Esophagus mucosa (tissue), 1 donor: ENCODE measurements at regions not wholly inside any gene's neighbourhood (a gene's known extent, or its start where the extent isn't known, plus 50 kb on each side); places are given as distances from the start of the nearest gene placed in this dataset.

Experiments used
- ATAC-seq: fragments of 200-7000 bp; cut with Tn5 transposase; one replicate; pipeline ENCODE4 v1.9.1; 2020
- donor health status: DM: yes; HTN: yes; CAD: no.

DNA sequence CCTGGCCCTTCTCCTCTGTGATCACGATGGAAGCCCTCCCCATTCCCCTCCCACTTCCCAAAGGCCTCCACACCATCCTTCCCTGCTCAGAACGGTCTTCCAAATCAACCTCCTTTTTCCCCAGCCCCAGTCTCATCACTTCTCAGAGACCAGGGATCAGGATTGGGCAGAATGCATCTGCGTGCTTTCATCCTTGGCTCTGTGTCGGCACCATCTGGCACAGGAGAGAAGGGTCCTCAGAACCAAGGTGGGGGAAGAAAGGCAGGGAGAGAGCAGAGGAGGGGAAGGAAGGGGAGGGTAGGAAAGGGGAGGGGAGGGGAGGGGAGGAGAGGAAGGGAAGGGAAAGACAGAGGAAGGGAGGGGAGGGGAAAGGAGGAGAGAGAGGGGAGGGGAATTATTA, 52.4 kb upstream of the FICD start:
- ATAC-seq: no peak

DNA sequence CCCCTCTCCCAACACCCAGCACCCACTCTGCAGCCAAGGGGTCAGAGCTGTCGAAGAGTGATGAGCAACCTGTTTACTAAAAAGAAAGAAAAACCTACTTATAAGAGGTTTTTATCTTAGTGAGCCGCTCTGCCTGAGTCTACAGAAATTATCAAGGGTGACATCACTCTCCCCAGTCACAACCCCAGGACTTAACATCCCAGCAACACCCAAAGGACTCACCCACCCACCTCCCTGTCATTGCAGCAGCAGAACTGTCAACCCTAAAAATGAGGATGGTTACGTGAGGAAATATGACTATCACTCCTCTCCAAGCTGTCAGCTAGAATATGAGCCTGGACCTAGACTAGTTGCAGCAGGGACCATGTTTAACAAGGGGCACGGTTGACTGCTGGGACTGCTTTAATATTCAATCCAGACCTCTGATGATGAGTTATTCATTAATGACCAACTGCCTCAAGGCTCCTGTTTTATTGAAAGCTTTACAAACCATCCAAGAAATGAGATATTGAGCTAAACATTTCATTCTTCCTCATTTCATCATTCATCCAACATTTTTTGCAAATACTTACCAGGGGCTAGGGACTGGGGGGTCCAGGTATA, 53.9 kb upstream of the FICD start:
- no peak for ATAC-seq

DNA sequence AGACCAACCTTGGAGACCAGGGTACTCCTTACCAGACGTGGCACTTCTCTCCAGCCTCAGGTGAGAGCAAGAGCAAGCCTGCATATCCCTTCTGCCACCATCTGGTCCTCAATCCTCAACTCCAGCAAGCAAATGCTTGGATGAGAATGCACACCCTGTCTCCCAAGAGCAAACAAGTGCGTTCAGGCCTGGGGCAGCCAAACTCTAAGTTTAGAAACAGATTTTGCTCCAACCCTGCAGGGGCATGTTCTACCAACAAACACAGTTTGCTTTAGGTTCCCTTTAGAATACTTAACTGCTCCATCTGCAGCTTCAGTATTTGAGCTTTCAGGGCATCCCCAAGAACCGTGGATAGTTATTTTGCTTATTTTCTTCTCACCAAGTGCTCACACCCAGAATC, 55.9 kb upstream of the FICD start:
- ATAC-seq: no peak

DNA sequence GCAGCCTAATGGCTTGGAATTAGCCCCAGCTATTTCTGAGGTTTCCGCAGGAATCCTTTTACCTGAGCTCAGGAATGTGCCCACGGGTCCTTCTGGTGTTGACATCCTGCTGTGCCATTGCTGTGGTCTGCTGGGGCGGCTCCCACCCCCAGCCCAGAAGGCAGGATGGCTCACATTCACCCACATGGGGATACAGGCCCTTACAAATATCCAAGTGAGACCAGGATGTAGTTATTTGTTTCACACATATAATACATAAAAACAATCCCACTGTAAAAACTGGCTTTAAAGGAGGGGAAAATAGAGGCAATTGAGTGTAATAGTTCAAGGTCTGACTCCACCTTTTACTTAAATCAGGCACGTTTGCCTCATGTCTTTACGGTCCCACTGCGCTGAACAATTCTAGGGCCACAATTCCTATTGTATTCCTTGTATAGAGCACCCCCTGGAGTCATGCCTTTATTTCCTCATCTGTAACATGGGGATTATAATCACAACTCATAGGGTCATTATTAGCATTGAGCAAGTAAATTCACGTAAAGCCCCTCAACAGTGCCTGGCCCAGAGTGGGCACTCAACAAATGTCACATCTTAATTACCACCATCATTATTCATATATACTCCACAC, 57.2 kb upstream of the FICD start:
- no peak for ATAC-seq

DNA sequence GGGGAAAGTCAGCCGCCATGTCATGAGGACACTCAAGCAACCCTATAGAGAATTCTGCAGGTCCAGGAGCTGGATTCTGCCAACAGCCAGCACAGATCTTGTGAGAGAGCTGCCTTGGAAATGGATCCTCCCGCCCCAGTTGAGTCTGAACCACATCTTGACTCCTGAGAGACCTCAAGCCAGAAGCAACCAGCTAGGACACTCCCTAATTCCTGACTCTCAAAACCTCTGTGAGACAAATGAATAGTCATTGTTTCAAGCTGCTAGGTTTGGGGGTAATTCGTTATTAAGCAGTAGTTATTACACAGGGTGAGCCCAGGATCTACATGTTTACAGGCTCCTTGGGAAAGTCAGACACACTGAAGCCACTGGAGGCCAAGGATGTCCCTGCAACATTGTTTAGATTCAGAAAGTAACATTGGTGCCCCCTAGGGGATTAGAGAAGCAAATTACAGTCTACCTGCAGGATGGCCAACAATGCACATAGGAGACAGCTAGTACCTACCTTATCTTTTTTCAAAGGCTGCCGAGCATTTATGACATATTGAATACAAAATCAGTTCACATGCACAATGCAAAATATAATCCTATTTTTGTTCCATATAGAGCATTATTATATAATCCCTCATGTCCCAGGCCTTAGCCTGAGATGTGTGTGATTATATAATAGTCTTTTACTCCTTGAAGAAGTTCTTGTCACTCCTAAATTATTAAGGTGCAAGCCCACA, 57.9 kb upstream of the FICD start:
- ATAC-seq: peak; percentile 52

DNA sequence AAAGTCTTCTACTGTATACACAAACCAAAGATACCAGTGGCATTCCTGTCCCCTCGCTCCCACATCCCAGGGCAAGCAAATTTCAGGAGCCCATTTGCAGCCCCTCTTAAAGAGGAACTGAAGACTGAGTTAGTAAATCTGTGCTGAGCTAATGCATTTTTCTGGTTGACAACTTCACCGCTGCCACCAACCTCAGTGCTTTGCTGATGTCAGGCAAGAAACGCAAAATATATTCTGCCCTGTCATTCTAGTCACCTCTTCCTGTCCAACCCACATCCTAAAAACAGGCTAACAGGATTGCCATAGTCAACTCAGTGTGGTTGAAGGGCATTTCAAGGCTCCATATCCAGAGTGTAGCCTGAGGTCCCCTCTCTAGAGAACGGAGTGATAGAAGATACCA, 59.4 kb upstream of the FICD start:
- ATAC-seq: no peak

DNA sequence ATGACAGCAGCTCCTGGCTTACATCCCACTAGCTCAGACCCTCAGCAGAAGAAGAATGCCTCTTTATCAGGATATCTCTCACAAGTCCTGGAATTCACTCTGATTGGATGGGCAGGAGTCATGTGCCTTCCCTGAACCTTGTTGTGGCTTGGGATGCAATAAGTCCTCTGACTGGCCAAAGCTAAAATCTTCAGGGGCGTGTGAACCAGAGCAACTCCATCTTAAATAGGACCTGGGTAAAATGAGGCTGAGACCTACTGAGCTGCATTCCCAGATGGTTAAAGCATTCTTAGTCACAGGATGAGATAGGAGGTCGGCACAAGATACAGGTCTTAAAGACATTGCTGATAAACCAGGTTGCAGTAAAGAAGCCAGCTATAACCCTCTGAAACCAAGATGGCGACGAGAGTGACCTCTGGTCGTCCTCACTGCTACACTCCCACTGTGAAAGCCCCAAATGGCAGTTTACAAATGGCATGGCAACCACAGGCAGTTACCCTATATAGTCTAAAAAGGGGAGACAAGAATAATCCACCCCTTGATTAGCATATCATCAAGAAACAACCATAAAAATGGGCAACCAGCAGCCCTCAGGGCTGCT, 60.4 kb upstream of the FICD start:
- no peak for ATAC-seq

DNA sequence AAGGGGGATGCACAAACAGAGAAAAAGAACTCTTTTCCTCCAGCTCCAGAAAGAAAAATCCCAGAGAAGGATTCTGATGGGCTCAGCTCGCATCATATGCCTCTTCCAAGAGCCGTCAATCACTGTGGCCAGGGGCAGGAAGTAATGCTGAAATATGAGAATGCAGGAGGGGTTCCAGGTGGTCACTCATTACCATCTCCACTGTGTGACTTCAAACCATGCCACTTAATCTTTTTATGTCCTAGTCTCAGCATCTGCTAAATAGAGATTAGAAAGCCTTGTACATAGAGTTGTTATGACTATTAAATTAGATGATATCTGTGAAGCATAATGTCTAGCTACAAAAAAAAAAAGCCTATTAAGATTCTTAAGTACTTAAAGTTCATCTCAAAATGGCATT, 65.6 kb upstream of the FICD start:
- ATAC-seq: no peak

DNA sequence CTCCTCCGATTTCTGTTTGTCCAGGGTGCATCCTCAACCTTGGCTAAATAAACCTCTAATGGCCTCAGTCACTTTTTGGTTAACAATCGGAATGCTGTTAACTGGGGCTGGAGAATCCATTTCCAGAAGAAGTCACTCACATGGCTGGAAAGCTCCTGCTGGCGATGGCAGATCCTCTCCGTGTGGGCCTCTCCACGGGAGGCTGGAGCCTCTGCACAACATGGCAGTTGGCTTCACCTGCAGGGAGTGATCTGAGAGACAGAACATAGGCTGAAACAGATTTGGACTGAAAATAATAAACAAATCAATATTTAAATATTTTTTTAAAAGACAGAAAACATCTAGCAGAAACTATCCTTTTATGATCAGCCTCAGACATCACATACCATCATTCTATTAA, 66.8 kb upstream of the FICD start:
- no peak for ATAC-seq

DNA sequence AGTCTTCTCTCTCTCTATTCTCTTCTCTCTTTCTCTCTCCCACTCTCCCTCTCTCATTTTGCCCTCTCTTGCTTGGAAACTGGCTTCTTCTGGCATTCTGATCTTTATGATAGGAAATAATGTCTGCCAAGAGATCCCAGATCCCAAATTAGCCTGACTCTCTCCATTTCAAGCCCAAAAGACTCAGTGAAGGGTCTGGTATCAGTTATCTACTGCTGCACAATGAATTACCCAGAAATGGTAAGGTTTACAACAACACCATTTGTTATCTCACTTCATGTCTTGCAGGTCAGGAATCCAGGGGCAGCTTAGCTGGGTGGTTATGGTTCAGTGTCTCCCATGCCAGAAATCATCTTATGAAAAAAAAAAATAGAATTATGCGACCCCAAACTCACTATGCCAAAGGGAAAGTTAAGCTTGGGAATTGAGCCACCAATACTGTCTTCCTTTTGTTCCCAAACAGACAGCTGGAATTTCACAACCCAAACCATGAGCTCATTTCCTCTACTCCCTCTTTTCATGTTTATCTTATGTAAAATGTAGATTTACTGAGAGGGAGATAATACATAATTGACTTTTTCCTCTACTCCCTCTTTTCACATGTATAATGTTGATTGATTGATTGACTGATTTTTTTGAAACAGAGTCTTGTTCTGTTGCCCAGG, 67.8 kb upstream of the FICD start:
- ATAC-seq: no peak

DNA sequence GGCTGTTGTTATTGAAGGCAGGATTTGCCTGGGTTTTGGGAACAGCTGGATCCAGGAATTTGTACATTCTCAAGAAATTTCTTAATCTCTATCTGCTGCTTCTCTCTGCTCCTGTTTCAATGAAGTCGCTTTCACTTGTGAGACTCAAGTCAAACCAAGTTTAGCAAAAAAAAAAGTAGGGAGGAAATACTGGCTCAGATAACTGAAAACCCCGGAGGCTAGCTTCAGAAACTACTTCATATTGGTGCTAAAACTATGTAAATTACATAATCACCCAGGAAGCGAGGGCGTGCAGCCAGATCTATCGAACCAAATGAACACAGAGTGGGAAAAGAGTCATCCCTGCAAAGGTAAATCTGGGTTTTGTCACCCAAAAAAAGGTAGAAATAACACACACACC, 68.3 kb upstream of the FICD start:
- ATAC-seq: no peak

DNA sequence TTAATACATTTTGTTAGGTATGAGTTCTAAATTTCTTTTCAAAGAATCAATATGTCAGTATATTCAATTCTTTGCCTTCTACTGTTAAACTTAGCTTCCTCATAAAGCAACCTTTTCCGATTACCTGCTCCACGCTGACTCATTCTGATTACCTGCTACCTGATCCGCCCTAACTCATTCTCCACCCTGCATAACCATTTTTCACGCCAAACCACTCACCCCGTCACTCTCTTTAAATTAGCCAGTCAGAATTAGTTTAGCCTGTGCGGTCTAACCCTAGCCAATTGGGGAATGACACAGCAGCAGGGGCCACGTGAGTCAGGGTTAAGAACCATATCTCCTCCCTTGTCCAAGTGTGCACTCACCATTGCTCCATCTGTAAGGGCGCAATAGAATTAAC, 72.2 kb upstream of the FICD start:
- no peak for ATAC-seq

DNA sequence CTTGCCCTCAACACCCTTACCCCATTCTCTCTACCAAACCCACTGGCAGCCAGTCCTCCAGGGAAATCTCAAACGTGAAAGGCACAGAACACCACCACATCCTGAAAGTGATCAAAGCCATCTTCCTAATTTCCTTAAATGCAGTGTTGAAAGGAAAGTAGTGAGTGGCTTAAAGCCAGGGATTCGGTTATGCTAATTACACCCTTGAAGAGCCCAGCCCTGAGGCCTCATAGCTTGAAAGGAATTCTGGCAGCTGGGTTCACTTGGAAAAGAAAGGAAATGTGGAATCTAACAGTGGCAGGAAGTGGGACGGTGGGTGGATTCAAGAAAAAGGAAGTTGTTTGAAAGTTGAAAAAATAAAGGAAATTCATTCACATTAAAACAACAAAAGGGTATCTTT, 73.0 kb upstream of the FICD start:
- no peak for ATAC-seq

DNA sequence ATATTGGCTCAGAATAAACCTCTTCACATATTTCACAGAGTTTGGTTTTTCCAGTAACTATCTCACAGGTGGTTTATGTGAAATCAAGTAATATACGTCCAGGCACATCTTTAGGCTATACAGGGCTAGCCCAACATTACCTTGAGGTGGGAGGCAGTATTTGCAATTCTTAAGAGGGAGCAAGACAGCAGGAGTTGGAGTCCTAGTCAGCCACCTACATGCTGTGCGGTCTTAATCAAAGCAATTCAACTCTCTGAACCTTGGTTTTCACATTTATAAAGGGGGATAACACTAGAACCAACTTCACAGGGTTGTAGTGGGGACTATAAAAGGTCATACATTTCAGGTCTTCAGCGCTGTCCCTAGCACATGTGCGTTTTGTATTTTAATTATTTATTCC, 73.5 kb upstream of the FICD start:
- ATAC-seq: no peak

DNA sequence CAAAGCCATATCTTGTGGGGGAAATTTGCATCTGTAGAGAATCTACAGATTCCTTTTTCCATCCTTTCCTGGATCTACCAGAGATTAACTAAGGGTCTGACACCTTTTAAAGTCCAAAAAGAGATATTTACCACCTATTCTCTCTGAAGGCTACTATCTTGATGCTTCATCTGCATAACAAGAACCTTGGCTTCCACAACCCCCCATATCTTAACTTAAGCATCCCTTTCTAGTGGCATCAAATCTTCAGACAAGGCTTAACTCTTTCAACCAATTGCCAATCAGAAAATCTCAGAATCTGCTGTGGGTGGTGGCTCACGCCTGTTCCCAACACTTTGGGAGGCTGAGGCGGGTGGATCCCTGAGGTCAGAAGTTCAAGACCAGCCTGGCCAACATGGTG, 74.3 kb upstream of the FICD start:
- ATAC-seq: no peak

DNA sequence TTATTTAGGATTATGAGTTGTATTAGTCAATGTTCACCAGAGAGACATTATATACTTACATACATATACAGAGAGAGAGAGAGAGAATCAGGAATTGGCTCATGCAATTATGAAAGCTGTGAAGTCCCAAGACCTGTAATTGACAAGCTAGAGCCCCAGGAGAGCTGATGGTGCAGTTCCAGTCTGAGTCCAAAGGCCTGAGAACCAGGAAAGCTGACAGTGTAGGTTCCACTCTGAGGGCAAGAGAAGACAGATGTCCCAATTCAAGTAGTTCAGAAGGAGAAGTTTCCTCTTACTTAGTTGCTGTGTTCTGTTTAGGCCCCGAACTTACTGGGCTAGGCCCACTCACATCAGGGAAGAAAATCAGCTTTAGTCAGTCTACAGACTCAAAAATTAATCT, 76.4 kb upstream of the FICD start:
- no peak for ATAC-seq

DNA sequence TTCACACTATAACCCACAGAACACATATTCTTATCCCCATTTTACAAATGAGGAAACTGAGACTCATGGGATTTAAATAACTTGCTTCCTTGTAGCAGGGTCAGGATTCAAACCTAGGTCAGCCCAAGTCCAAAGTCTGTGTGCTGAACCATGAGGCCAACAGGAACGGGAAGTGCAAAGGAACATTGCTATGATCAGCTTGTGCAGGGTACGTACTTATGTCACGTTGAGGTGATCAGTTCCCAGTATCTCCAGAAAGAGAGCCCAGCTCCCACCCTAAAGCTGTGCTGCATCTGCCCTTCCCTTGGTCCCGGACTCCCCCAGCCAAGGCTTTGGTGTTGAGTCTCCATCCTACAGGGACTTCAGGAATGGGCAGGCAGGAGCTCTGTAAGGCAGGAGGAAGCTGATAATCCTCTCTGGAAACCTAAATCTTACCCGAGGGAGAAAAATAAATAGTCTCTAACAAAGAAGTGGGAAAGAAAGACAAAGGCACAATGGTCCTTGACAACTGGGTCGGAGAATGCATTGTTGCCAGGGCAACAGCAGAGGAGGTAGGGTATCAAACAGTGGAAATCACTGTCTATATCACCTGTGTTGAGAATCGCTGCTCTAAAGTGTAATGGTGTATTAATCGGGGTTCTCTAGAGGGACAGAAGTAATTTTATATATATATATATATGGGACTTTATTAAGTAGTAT, 82.5 kb upstream of the FICD start:
- no peak for ATAC-seq

DNA sequence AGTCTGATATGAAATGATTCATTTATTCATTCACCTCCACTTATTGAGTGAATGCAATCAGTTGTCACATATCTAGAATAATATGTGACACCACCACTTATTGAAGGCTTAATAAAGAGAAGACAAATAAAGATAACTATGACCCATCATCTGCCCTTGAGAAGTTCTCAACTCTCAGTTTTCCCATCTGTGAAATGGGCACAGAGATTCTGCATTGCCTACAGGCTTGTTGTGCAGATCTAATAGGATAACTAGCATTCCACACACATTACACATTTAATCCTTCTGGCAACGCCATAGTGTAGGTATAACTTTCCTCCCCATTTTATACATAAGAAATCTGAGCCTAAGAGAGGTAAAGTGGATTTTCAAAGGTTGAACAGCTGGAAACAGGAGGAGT, 84.2 kb upstream of the FICD start:
- ATAC-seq: no peak

DNA sequence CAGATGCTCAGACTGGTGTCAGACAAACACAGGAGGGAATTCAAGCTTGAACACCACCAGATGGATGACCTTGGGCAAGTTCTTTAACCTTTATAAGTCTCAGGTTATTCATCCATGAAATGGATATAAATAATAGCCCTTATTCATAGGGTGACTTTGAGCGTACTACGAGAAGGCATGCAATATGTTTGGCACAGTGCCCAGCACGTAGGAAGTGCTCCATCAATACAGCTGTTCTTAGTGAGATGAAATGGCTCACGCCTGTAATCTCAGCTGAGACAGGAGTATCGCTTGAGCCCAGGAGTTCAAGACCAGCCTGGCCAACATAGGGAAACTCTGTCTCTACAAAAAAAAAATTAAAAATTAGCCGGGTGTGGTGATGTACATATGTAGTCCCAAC, 84.8 kb upstream of the FICD start:
- ATAC-seq: no peak

DNA sequence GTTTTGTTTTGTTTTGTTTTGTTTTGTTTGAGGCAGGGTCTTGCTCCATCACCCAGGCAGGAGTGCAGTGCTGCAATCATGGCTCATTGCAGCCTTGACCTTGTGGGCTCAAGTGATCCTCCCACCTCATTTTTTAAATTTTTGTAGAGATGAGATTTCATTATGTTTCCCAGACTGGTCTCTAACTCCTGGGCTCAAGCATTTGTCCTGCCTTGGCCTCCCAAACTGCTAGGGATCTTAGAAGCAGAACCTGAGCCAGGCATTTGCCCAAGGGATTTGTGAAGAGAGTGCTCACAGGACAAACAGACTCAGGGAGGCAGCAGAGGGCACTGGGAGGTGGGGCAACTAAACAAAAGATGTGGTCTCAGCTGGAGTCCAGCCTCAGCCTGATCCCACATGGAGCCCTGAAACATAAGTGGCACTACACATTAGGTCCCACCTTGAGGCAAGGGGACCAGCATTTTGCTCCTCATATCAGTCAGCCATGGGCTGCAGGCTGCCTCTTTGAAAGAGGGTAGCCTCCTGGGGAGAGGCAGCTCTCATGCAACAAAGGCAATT, 86.2 kb upstream of the CMKLR1 start:
- no peak for ATAC-seq

DNA sequence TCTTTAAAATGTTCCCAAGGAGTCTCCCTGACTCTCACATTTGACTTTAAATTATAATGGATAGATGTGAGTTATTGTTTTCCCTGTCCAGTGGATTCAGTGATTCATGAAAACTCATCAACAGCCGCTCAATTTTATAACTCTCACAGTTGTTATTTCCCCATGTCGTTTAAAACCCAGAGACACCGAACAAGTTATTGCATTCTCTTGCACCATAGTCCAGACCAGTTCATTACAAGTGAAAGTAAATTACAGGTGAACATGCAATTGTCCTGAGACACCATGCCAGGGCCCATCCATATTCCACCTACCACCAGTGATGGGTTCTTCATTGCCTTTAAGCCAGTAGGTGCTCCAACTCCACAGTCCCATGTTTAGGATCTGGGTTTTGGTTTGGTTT, 85.7 kb upstream of the CMKLR1 start:
- ATAC-seq: no peak

DNA sequence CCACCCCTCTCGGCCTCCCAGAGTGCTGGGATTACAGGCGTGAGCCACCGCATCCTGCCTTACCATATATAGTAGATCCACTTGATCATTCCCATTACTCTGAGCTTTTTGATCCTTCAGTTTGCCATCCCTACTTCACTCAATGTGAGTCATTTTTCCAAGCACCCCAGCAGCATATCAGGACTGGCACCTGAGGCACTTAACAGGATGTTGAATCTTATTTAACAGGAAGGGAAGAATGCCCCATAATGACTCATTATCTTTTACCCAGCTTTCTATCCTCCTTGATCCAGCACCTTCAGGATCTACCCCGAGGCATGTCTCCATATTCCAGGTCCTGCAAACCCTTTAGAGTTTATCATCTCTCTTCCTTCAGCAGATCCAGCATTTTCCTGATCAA, 84.9 kb upstream of the CMKLR1 start:
- no peak for ATAC-seq

DNA sequence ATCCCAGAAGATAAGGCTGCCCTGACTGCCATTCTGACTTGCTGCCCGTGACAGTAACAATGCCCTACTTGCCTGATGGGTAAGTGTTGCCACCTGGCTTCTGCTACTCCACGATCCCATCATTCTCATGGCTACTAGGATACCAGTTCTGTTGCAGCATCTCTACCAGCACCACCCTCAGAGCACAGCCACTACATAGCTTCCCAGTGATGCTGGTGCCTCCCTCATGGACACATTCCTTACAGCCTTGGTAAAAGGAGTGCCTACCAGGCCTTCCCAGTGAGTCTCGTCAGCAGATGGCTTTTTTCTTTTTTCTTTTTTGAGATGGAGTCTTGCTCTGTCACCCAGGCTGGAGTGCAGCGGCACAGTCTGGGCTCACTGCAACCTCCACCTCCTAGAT, 84.4 kb upstream of the CMKLR1 start:
- ATAC-seq: no peak
